Muscle layer of duodenum (tissue), 2 donors: ENCODE measurements at regions not wholly inside any gene's neighbourhood (a gene's known extent, or its start where the extent isn't known, plus 50 kb on each side); places are given as distances from the start of the nearest gene placed in this dataset.
"Not testable (repeated sequence)": the region's sequence is repeated elsewhere in the genome, so short reads cannot be mapped to it uniquely, and the experiment has no call there.

Experiments
- H3K27ac ChIP-seq: one replicate; pipeline ENCODE4 v1.7.0; 2013; ENCODE audit warnings: mild to moderate bottlenecking, low read length
- H3K27me3 ChIP-seq: one replicate; pipeline ENCODE4 v1.7.0; 2013; ENCODE audit warnings: low read depth, mild to moderate bottlenecking, control low read depth, low read length
- H3K36me3 ChIP-seq, 2 donors: one replicate each; pipeline ENCODE4 v1.7.0; 2013; ENCODE audit warnings: low read length in 2 of 2, control low read depth in 1 of 2, mild to moderate bottlenecking in 1 of 2; ENCODE audit not compliant: insufficient read depth in 2 of 2, control insufficient read depth in 1 of 2
- H3K4me1 ChIP-seq, 2 donors: one replicate each; pipeline ENCODE4 v1.7.0; 2013; ENCODE audit warnings: low read length in 2 of 2, mild to moderate bottlenecking in 2 of 2, control low read depth in 1 of 2, moderate library complexity in 1 of 2; ENCODE audit not compliant: insufficient read depth in 2 of 2, control insufficient read depth in 1 of 2
- H3K4me3 ChIP-seq, 2 donors: one replicate each; pipeline ENCODE4 v1.7.0; 2013; ENCODE audit warnings: low read length in 2 of 2, low read depth in 1 of 2, mild to moderate bottlenecking in 1 of 2
- H3K9me3 ChIP-seq, 2 donors: one replicate each; pipeline ENCODE4 v1.7.0; 2013; ENCODE audit warnings: low read length in 2 of 2, control low read depth in 1 of 2, mild to moderate bottlenecking in 1 of 2; ENCODE audit not compliant: control insufficient read depth in 1 of 2
- donor health status: healthy.

GRCh38 chr16:88194397-88195268 lies 188.1 kb upstream of the ZNF469 start:
- no peak overlapping the region for H3K4me3 ChIP-seq

GRCh38 chr16:88195269-88195705 lies 187.5 kb upstream of the ZNF469 start:
- no peaks in the 10 kb centered on the region for H3K36me3 ChIP-seq
- H3K4me3 ChIP-seq = no peak overlapping the region
- no peaks in the 10 kb centered on the region for H3K4me1 ChIP-seq
- H3K27ac ChIP-seq = no peak overlapping the region
- no peaks in the 10 kb centered on the region for H3K27me3 ChIP-seq
- H3K9me3 ChIP-seq = no peaks in the 10 kb centered on the region

More at GRCh38 chr16:88194397-88195268, 188.1 kb upstream of the ZNF469 start:
- no peaks in the 10 kb centered on the region for H3K36me3 ChIP-seq
- no peaks in the 10 kb centered on the region for H3K27me3 ChIP-seq
- no peak overlapping the region for H3K27ac ChIP-seq
- H3K9me3 ChIP-seq = no peaks in the 10 kb centered on the region
- no peaks in the 10 kb centered on the region for H3K4me1 ChIP-seq

DNA sequence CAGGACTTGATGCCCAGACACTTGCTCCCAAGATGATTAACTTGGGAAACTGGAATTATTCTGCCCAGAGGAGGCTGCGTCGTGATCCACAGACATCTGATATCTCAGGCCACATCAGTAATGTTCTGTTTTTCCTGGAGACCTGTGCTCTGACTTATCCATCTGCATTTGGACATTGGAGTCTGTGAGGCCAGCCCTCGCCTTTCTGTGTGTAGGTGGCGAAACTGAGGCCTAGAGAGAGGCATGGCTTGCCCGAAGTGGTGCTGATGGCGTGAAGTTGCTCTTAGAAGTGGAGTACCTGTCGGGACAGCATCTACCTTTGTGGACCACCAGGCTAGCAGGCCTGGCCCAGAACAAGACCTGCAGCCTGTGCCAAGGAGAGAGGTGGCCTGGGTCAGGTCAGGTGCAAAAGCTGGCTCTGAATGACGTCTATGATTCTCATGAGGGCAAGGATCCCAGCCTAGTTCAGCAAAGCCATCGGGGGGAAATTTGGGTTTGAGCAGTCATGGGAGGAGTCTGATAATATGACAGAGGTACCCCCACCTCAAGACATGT lies 186.8 kb upstream of the ZNF469 start:
- Histone ChIP-seq H3K4me1 (no peaks in the 10 kb centered on the region), H3K4me3 (no peak overlapping the region), H3K9me3 (no peaks in the 10 kb centered on the region), H3K27me3 (no peaks in the 10 kb centered on the region), H3K36me3 (no peaks in the 10 kb centered on the region), H3K27ac (no peak overlapping the region)

DNA sequence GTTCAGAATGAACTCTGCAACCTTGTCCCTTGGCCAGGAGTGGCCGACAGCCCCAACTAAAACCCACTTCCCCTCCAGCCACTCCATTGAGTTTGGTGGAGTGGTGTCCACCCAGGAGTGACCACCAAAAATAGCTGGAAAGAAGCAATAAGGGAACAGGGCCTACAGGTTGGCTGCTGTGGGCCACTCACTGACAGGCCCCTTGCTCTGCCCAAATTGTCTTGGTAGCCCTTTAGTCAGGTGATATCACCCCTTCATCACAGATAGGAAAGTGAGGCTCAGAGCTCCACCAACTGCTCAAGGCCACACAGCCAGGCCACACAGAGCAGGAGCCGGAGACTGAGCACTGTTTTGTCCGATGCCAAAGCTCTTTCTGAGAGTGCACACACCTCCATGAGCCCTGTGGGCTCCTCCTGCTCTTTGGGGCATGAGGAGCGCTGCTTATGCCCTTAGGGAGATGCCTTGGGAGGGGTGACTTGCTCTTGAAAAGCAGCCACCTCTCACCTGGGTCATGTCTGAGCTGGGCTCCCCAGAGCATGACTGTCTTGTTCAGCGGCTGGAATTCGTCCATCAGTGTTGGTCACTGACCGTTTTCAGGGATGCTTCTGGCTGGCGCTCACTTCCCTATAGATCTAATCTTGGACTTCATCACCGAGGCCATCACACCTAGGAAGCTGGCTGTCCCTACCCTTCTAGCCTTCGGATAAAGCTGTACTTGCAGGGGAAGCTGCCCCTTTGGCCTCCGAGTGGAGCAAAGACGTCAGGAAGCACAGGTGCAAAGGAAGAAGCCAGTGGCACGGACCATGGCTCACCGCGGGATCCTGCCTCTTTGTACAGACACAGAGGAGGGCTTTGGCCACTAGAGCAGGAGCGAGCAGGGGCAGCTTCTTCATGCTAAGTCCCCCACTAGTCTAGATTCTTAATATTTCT lies 186.0 kb upstream of the ZNF469 start:
- no peaks in the 10 kb centered on the region for H3K4me1 ChIP-seq
- H3K4me3 ChIP-seq = no peak overlapping the region
- H3K27me3 ChIP-seq = no peaks in the 10 kb centered on the region
- H3K9me3 ChIP-seq = no peaks in the 10 kb centered on the region
- H3K36me3 ChIP-seq = no peaks in the 10 kb centered on the region
- no peak overlapping the region for H3K27ac ChIP-seq

DNA sequence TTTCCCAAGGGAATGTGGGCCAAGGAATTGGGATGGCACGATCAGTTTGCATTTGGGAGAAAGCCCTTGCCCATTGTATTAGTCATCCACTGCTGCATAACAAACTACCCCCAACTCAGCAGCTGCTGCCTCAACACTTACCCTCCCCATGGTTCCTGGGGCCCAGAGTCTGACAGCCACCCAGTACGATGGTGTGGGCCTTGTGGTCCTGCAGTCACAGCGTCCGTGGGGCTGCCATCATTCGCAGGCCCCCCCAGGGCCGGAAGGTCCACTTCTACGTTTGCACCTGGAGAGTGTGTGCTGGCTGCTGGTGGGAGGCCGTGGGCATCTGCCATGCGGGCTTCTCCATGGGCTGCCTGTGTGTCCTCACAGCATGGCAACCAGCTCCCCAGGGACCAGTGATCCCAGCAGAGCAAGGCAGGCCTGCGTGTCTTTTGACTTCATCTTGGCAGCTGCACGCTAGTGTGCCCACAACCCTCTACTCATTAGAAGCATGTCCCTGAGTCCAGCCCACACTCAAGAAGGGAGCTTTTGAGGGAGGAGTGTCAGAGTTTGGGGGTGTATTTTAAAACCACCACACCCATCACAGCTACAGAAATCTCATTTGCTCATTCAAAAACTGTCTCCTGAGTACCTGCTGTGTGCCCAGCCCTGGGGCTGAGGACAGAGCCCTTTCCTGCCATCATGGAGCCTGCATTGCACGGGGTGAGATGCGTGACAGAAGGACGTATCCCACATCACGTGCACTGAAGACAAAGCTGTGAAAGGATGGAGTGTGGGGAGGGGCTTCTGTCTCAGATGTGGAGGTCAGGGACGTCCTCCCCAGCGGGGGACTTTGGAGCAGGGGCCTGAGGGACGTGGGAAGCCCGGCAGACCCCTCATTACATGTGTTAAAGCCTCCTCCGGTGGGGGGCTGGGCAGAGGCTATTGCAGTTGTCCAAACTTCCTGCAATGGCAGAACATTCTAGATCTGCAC lies 185.0 kb upstream of the ZNF469 start:
- H3K27me3 ChIP-seq = no peaks in the 10 kb centered on the region
- H3K4me1 ChIP-seq = no peaks in the 10 kb centered on the region
- no peaks in the 10 kb centered on the region for H3K36me3 ChIP-seq
- H3K4me3 ChIP-seq = no peak overlapping the region
- H3K27ac ChIP-seq = no peak overlapping the region
- H3K9me3 ChIP-seq = no peaks in the 10 kb centered on the region

DNA sequence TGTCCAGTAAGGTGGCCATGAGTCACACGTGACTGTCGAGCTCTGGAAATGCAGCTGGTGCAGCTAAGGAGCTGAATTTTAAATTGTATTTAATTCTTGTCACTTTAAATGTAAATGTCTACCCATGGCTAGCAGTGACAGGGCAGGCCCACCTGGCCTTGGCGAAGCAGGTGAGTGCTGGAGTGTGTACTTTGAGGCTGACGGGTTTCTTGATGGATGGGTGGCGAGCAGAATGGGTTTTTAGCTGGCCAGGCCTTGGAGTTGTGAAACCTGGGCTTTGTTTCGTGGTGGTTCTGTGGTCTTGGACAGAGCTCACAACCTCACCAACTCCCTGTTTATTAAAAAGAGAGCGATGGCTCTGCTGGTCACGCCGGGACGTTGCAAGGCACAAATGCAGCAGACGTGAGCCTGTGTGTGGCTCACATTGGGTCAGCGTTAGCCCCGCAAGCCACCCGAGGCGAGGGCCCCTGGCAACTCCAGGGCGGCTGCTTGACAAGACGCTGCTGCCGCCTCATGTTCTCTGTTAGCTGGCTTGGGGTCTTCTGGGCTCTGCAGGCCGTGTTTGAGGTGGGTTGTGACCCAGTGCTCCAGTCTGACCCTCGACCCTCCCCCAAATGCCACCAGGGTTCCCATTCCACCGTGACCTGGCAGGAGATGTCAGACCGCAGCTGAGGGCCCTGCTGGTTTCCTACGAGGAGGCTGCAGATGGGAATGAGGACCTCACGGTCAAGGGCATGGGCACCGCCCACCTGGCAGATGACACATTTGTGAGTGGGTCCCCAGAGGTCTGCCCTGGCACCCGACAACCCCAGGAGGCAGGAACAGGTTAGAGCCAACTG lies 184.1 kb upstream of the ZNF469 start:
- not testable (repeated sequence) for H3K9me3 ChIP-seq, H3K4me3 ChIP-seq, H3K36me3 ChIP-seq

GRCh38 chr16:88199296-88200153 lies 183.2 kb upstream of the ZNF469 start:
- not testable (repeated sequence) for H3K27me3 ChIP-seq, H3K9me3 ChIP-seq, H3K4me3 ChIP-seq, H3K4me1 ChIP-seq, H3K27ac ChIP-seq, H3K36me3 ChIP-seq

More for the DNA sequence above, 184.1 kb upstream of the ZNF469 start:
- H3K27me3 ChIP-seq, H3K27ac ChIP-seq, H3K4me1 ChIP-seq: not testable (repeated sequence)

GRCh38 chr16:88200154-88200895 lies 182.4 kb upstream of the ZNF469 start:
- not testable (repeated sequence) for H3K9me3 ChIP-seq, H3K36me3 ChIP-seq, H3K27ac ChIP-seq, H3K4me1 ChIP-seq, H3K4me3 ChIP-seq, H3K27me3 ChIP-seq

- Histone ChIP-seq H3K4me3 (no peak overlapping the region), H3K36me3 (no peaks in the 10 kb centered on the region), H3K27ac (no peak overlapping the region), H3K4me1 (no peaks in the 10 kb centered on the region), H3K27me3 (no peaks in the 10 kb centered on the region), H3K9me3 (no peaks in the 10 kb centered on the region)
Measured at GRCh38 chr16:88200896-88201185, 181.9 kb upstream of the ZNF469 start.
